Fibroblast of lung (primary cell): ENCODE measurements at regions not wholly inside any gene's neighbourhood (a gene's known extent, or its start where the extent isn't known, plus 50 kb on each side); places are given as distances from the start of the nearest gene placed in this dataset.
"Not testable (repeated sequence)": the region's sequence is repeated elsewhere in the genome, so short reads cannot be mapped to it uniquely, and the experiment has no call there.

Experiments
- DNase-seq, 2 donors: peaks; one replicate each; pipeline versions ENCODE4 v3.0.0 to v3.0.0-alpha.2; 2010; ENCODE audit warnings: low read depth in 2 of 2
- H2AFZ ChIP-seq: 2 replicates; pipeline ENCODE4 v1.5.1; 2012; ENCODE audit warnings: low read length, control low read depth, inconsistent platforms
- H3K27ac ChIP-seq: 2 replicates; pipeline ENCODE4 v1.5.1; 2011; ENCODE audit warnings: low read length, control low read depth; ENCODE audit not compliant: insufficient read depth
- H3K27me3 ChIP-seq: 2 replicates; pipeline ENCODE4 v1.5.1; 2011; ENCODE audit warnings: mild to moderate bottlenecking, low read length; ENCODE audit not compliant: control insufficient read depth, insufficient read depth
- H3K36me3 ChIP-seq: 2 replicates; pipeline ENCODE4 v1.5.1; 2011; ENCODE audit warnings: low read length; ENCODE audit not compliant: control insufficient read depth, insufficient read depth
- H3K4me1 ChIP-seq: 2 replicates; pipeline ENCODE4 v1.5.1; 2011; ENCODE audit warnings: low read length; ENCODE audit not compliant: control insufficient read depth, insufficient read depth; ENCODE audit errors: extremely low read depth
- H3K4me2 ChIP-seq: 2 replicates; pipeline ENCODE4 v1.5.1; 2011; ENCODE audit warnings: low read length, control low read depth; ENCODE audit not compliant: insufficient read depth; ENCODE audit errors: extremely low read depth
- H3K4me3 ChIP-seq, 4 experiments: fragments of 200-600 bp in 1 of 4; sonication (generic) in 1 of 4; replicated peaks in 1 of 4; 2 replicates each; pipeline ENCODE4 v1.5.1; 2011 to 2016; ENCODE audit warnings: low read length in 4 of 4, low read depth in 3 of 4, mild to moderate bottlenecking in 3 of 4, control low read depth in 2 of 4, inconsistent platforms in 1 of 4, mixed read lengths in 1 of 4; ENCODE audit not compliant: insufficient read depth in 1 of 4; ENCODE audit errors: control extremely low read depth in 1 of 4
- H3K79me2 ChIP-seq: 2 replicates; pipeline ENCODE4 v1.5.1; 2012; ENCODE audit warnings: mild to moderate bottlenecking, low read length, inconsistent platforms; ENCODE audit not compliant: control insufficient read depth, insufficient read depth
- H3K9ac ChIP-seq: 2 replicates; pipeline ENCODE4 v1.5.1; 2011; ENCODE audit warnings: mild to moderate bottlenecking, low read length, control low read depth; ENCODE audit not compliant: insufficient read depth
- H3K9me3 ChIP-seq: 2 replicates; pipeline ENCODE4 v1.5.1; 2012; ENCODE audit warnings: low read depth, low read length; ENCODE audit not compliant: control insufficient read depth, insufficient read depth
- H4K20me1 ChIP-seq: 2 replicates; pipeline ENCODE4 v1.5.1; 2011; ENCODE audit warnings: low read length; ENCODE audit not compliant: control insufficient read depth, insufficient read depth; ENCODE audit errors: extremely low read depth
- CTCF ChIP-seq, 2 donors: IDR thresholded peaks in 1 of 2; conservative IDR thresholded peaks in 1 of 2; 1 replicate in 1 of 2; 2 replicates in 1 of 2; pipeline ENCODE4 v1.5.1; 2011 to 2012; ENCODE audit warnings: low read length in 2 of 2, control low read depth in 1 of 2, inconsistent platforms in 1 of 2, low read depth in 1 of 2, mild to moderate bottlenecking in 1 of 2
- EZH2 ChIP-seq: IDR thresholded peaks from 2 replicates; pipeline ENCODE4 v1.5.1; 2012; ENCODE audit warnings: low read length, control low read depth, mild to moderate bottlenecking; ENCODE audit errors: missing control alignments

- H3K4me2 ChIP-seq = no peak overlapping the region
- no peak overlapping the region for H2AFZ ChIP-seq
- no peaks in the 10 kb centered on the region for H3K4me1 ChIP-seq
- no peaks in the 10 kb centered on the region for H3K79me2 ChIP-seq
- DNase-seq = no peak
- H3K9me3 ChIP-seq = no peaks in the 10 kb centered on the region
- no peaks in the 10 kb centered on the region for H3K36me3 ChIP-seq
- TF ChIP-seq CTCF (conservative IDR thresholded peaks at IDR 0.05 in 1 of 2, IDR thresholded peaks at IDR 0.05 in 1 of 2; ENCODE audit: low read depth in 1 of 2, low read length in 2 of 2) = no peak
- no peak for TF ChIP-seq EZH2
- H3K27ac ChIP-seq = no peak overlapping the region
- no peak overlapping the region for H3K4me3 ChIP-seq
- no peak overlapping the region for H3K9ac ChIP-seq
- H3K27me3 ChIP-seq = no peaks in the 10 kb centered on the region
- no peaks in the 10 kb centered on the region for H4K20me1 ChIP-seq
Measured at GRCh38 chr2:18940184-18940583, 350.8 kb upstream of the NT5C1B start.

- not testable (repeated sequence) for H3K79me2 ChIP-seq, H3K9me3 ChIP-seq, H3K4me2 ChIP-seq, H3K9ac ChIP-seq, H3K4me1 ChIP-seq, H2AFZ ChIP-seq, H4K20me1 ChIP-seq, DNase-seq, H3K27me3 ChIP-seq, H3K27ac ChIP-seq, H3K36me3 ChIP-seq, H3K4me3 ChIP-seq
Measured at GRCh38 chr2:18939740-18940139, 350.4 kb upstream of the NT5C1B start.

GRCh38 chr2:18934886-18935285, 345.5 kb upstream of the NT5C1B start:
- no peak overlapping the region for H2AFZ ChIP-seq
- H3K79me2 ChIP-seq = no peaks in the 10 kb centered on the region
- H3K27me3 ChIP-seq = no peaks in the 10 kb centered on the region
- TF ChIP-seq EZH2 (no peak), CTCF (conservative IDR thresholded peaks at IDR 0.05 in 1 of 2, IDR thresholded peaks at IDR 0.05 in 1 of 2; ENCODE audit: low read depth in 1 of 2, low read length in 2 of 2) (no peak)
- H3K9ac ChIP-seq = no peak overlapping the region
- H4K20me1 ChIP-seq = no peaks in the 10 kb centered on the region
- DNase-seq = no peak
- H3K36me3 ChIP-seq = no peaks in the 10 kb centered on the region
- no peaks in the 10 kb centered on the region for H3K4me1 ChIP-seq
- no peaks in the 10 kb centered on the region for H3K9me3 ChIP-seq
- H3K27ac ChIP-seq = no peak overlapping the region
- no peak overlapping the region for H3K4me2 ChIP-seq
- no peak overlapping the region for H3K4me3 ChIP-seq
